ENCODE measurements at regions not wholly inside any gene's neighbourhood (a gene's known extent, or its start where the extent isn't known, plus 50 kb on each side); places are given as distances from the start of the nearest gene placed in this dataset.

GRCh38 chr1:193479187-193479586 is 292.8 kb upstream of the B3GALT2 start:
- no peak for TF ChIP-seq POLR2A (IDR thresholded peaks at IDR 0.05)
- no peak for TF ChIP-seq CTCF (IDR thresholded peaks at IDR 0.05)
- no peak for TF ChIP-seq POLR2AphosphoS5 (IDR thresholded peaks at IDR 0.05)
- no peak for TF ChIP-seq EP300 (IDR thresholded peaks at IDR 0.05)
